HEK293 (cell line): ENCODE measurements at regions not wholly inside any gene's neighbourhood (a gene's known extent, or its start where the extent isn't known, plus 50 kb on each side); places are given as distances from the start of the nearest gene placed in this dataset.

Experiments
- BCL11B ChIP-seq: fragments of 450-650 bp; formaldehyde crosslinking; IDR thresholded peaks from 2 replicates; pipeline ENCODE4 v1.5.1; 2016; ENCODE audit warnings: low read depth, missing biosample characterization, missing genetic modification characterization
- CTCF ChIP-seq: fragments of 450-650 bp; formaldehyde crosslinking; IDR thresholded peaks from 2 replicates; pipeline ENCODE4 v1.5.1; 2016; ENCODE audit warnings: missing biosample characterization, missing genetic modification characterization
- EGR2 ChIP-seq: fragments of 450-650 bp; formaldehyde crosslinking; IDR thresholded peaks from 2 replicates; pipeline ENCODE4 v1.5.1; 2016; ENCODE audit warnings: low read depth, missing biosample characterization, missing genetic modification characterization
- GLIS1 ChIP-seq: fragments of 450-650 bp; formaldehyde crosslinking; IDR thresholded peaks from 2 replicates; pipeline ENCODE4 v1.5.1; 2016; ENCODE audit warnings: missing biosample characterization, missing genetic modification characterization
- HOXA7 ChIP-seq: sonication (generic); formaldehyde crosslinking; IDR thresholded peaks from 2 replicates; pipeline ENCODE4 v1.8.1; 2022; ENCODE audit warnings: missing genetic modification reagents, borderline replicate concordance
- MEIS1 ChIP-seq: sonication (generic); formaldehyde crosslinking; IDR thresholded peaks from 2 replicates; pipeline ENCODE4 v1.8.1; 2022; ENCODE audit warnings: missing genetic modification reagents, mild to moderate bottlenecking, borderline replicate concordance
- PRDM6 ChIP-seq: fragments of 450-650 bp; formaldehyde crosslinking; IDR thresholded peaks from 2 replicates; pipeline ENCODE4 v1.5.1; 2017; ENCODE audit warnings: missing biosample characterization, missing genetic modification characterization
- REST ChIP-seq: fragments of 450-650 bp; formaldehyde crosslinking; IDR thresholded peaks from 2 replicates; pipeline ENCODE4 v1.5.1; 2016; ENCODE audit warnings: missing biosample characterization, missing genetic modification characterization
- SP2 ChIP-seq: fragments of 450-650 bp; formaldehyde crosslinking; IDR thresholded peaks from 2 replicates; pipeline ENCODE4 v1.5.1; 2016; ENCODE audit warnings: missing biosample characterization, missing genetic modification characterization
- TSHZ1 ChIP-seq: fragments of 450-650 bp; formaldehyde crosslinking; IDR thresholded peaks from 2 replicates; pipeline ENCODE4 v1.5.1; 2016; ENCODE audit warnings: missing biosample characterization, missing genetic modification characterization, borderline replicate concordance
- WT1 ChIP-seq: fragments of 450-650 bp; formaldehyde crosslinking; IDR thresholded peaks from 2 replicates; pipeline ENCODE4 v1.5.1; 2016; ENCODE audit warnings: missing biosample characterization, missing genetic modification characterization
- YY2 ChIP-seq: fragments of 450-650 bp; formaldehyde crosslinking; IDR thresholded peaks from 2 replicates; pipeline ENCODE4 v1.5.1; 2016; ENCODE audit warnings: missing biosample characterization, missing genetic modification characterization
- ZBTB17 ChIP-seq: fragments of 450-650 bp; formaldehyde crosslinking; IDR thresholded peaks from 2 replicates; pipeline ENCODE4 v1.5.1; 2016; ENCODE audit warnings: missing biosample characterization, missing genetic modification characterization
- ZBTB7A ChIP-seq: fragments of 450-650 bp; formaldehyde crosslinking; IDR thresholded peaks from 2 replicates; pipeline ENCODE4 v1.5.1; 2016; ENCODE audit warnings: low read depth, missing biosample characterization, missing genetic modification characterization
- ZNF112 ChIP-seq: fragments of 450-650 bp; formaldehyde crosslinking; IDR thresholded peaks from 2 replicates; pipeline ENCODE4 v1.5.0; 2017; ENCODE audit warnings: missing biosample characterization, missing genetic modification characterization
- ZNF138 ChIP-seq: fragments of 450-650 bp; formaldehyde crosslinking; IDR thresholded peaks from 2 replicates; pipeline ENCODE4 v1.5.1; 2016; ENCODE audit warnings: missing biosample characterization, missing genetic modification characterization, borderline replicate concordance
- ZNF23 ChIP-seq: fragments of 450-650 bp; formaldehyde crosslinking; IDR thresholded peaks from 2 replicates; pipeline ENCODE4 v1.5.1; 2016; ENCODE audit warnings: missing biosample characterization, missing genetic modification characterization, borderline replicate concordance
- ZNF362 ChIP-seq: fragments of 450-650 bp; formaldehyde crosslinking; IDR thresholded peaks from 2 replicates; pipeline ENCODE4 v1.5.1; 2016; ENCODE audit warnings: missing biosample characterization, missing genetic modification characterization
- ZNF398 ChIP-seq: fragments of 450-650 bp; formaldehyde crosslinking; IDR thresholded peaks from 2 replicates; pipeline ENCODE4 v1.5.1; 2017; ENCODE audit warnings: missing biosample characterization, missing genetic modification characterization
- ZNF621 ChIP-seq: fragments of 450-650 bp; formaldehyde crosslinking; IDR thresholded peaks from 2 replicates; pipeline ENCODE4 v1.5.1; 2017; ENCODE audit warnings: missing biosample characterization, missing genetic modification characterization
- ZNF629 ChIP-seq: fragments of 450-650 bp; formaldehyde crosslinking; IDR thresholded peaks from 2 replicates; pipeline ENCODE4 v1.5.1; 2017; ENCODE audit warnings: missing biosample characterization, missing genetic modification characterization
- ZNF645 ChIP-seq: fragments of 450-650 bp; formaldehyde crosslinking; IDR thresholded peaks from 2 replicates; pipeline ENCODE4; 2016; ENCODE audit warnings: missing biosample characterization, missing genetic modification characterization
- ZNF768 ChIP-seq: fragments of 450-650 bp; formaldehyde crosslinking; IDR thresholded peaks from 2 replicates; pipeline ENCODE4 v1.5.1; 2018; ENCODE audit warnings: missing biosample characterization, mild to moderate bottlenecking, missing genetic modification characterization
- ZSCAN30 ChIP-seq: fragments of 450-650 bp; IDR thresholded peaks from 2 replicates; pipeline ENCODE4 v1.5.1; 2018; ENCODE audit warnings: missing biosample characterization, mild to moderate bottlenecking, missing genetic modification characterization, moderate library complexity

GRCh38 chr1:30034627-30035521 lies 688.5 kb downstream of the MATN1 start (continued):
- TF ChIP-seq TSHZ1 (tag by site-specific recombination) (no peak), ZBTB17 (tag by site-specific recombination) (peak; percentile 54), BCL11B (tag by site-specific recombination) (no peak), EGR2 (tag by site-specific recombination) (peak; percentile 93), REST (tag by site-specific recombination) (no peak), YY2 (tag by site-specific recombination) (0 out of 2 replicates have a peak, but pooled peaks have one; percentile 43), CTCF (tag by site-specific recombination) (no peak), MEIS1 (CRISPR knock-in tag) (peak; percentile 100), GLIS1 (peak; percentile 81), ZNF23 (tag by site-specific recombination) (no peak), ZNF362 (tag by site-specific recombination) (no peak), ZNF112 (tag by site-specific recombination) (no peak), ZBTB7A (tag by site-specific recombination) (no peak), PRDM6 (tag by site-specific recombination) (no peak), ZNF645 (tag by site-specific recombination) (no peak), WT1 (tag by site-specific recombination) (no peak), ZNF629 (tag by site-specific recombination) (peak; percentile 53; the same call in 1 of the 2 replicates), HOXA7 (CRISPR knock-in tag) (no peak), ZNF138 (tag by site-specific recombination) (no peak), ZNF768 (tag by site-specific recombination) (no peak), ZNF621 (tag by site-specific recombination) (no peak), ZNF398 (tag by site-specific recombination) (peak; percentile 57), ZSCAN30 (no peak), SP2 (tag by site-specific recombination) (no peak)
